ENCODE measurements at regions not wholly inside any gene's neighbourhood (a gene's known extent, or its start where the extent isn't known, plus 50 kb on each side); places are given as distances from the start of the nearest gene placed in this dataset.
"Not testable (repeated sequence)": the region's sequence is repeated elsewhere in the genome, so short reads cannot be mapped to it uniquely, and the experiment has no call there.

- Mint-ChIP-seq H3K4me1 (ENCODE audit: unreplicated experiment) (no peaks in the 10 kb centered on the region), H3K27me3 (ENCODE audit: unreplicated experiment) (no peaks in the 10 kb centered on the region), H3K27ac (ENCODE audit: unreplicated experiment) (no peak overlapping the region), H3K36me3 (ENCODE audit: low read depth, unreplicated experiment) (no peaks in the 10 kb centered on the region), H3K4me3 (ENCODE audit: unreplicated experiment) (no peak overlapping the region), H3K9me3 (ENCODE audit: unreplicated experiment) (no peaks in the 10 kb centered on the region)
- no peak for TF ChIP-seq CTCF (IDR thresholded peaks at IDR 0.05; ENCODE audit: unreplicated experiment)
- DNase-seq (ENCODE audit: low spot score) = no peak
These were observed 414.5 kb upstream of the ADAMTSL1 start for GRCh38 chr9:18059447-18059846.

DNA sequence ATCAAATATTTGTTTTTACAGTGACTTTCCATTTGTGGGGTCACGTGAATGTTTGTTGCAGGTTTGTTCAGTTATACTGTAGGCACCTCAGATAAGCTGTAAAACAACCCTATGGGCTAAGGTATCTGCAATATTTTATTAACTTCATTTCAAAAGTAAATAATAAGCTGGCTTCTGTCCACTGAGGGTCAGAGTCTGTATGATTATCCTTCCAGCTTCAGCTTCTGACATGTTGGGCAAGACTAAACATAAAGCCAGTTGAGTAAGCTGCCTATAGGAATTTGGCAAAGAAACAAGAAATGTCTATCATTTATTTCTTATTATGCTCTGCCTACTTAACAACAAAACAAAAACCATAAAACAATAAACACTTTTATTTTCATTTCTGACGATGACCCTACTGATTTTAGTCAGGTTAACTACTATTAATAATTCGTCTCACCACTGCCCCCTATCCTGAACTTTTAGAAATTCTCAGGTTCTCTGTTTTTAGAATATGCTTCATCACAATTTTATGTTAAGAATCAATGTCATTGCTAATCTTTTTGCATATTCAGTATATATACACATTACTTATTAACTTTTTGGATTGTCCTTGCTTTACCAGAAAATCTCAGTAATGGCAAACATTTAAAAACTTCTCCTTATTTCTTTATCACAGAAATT lies 413.6 kb upstream of the ADAMTSL1 start:
- H3K27me3 Mint-ChIP-seq (ENCODE audit: unreplicated experiment) = no peaks in the 10 kb centered on the region
- H3K9me3 Mint-ChIP-seq (ENCODE audit: unreplicated experiment) = no peaks in the 10 kb centered on the region
- no peak for DNase-seq (ENCODE audit: low spot score)

DNA sequence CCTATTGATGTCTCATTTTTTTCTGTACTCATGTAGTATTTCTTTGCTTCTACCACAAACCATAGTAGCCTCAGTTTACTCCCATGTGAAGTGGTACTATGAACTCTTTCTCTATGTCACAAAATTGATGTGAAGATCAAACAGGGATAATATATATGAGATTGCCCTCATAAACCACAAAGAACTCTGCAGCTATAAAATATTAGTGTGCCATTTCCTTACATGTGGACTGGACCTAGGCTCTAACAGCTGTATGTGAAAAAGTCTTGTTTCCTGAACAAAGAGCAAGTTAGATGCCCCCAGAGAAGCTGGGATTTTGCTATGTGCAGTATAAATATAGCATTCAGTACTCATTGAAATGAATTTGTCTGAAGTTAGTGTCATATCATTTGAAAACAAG lies 412.6 kb upstream of the ADAMTSL1 start:
- H3K36me3 Mint-ChIP-seq (ENCODE audit: low read depth, unreplicated experiment) = no peaks in the 10 kb centered on the region
- no peak for DNase-seq (ENCODE audit: low spot score)
- TF ChIP-seq CTCF (IDR thresholded peaks at IDR 0.05; ENCODE audit: unreplicated experiment) = no peak
- H3K27ac Mint-ChIP-seq (ENCODE audit: unreplicated experiment) = no peak overlapping the region
- H3K4me3 Mint-ChIP-seq (ENCODE audit: unreplicated experiment) = no peak overlapping the region
- H3K4me1 Mint-ChIP-seq (ENCODE audit: unreplicated experiment) = no peaks in the 10 kb centered on the region
- no peaks in the 10 kb centered on the region for H3K9me3 Mint-ChIP-seq (ENCODE audit: unreplicated experiment)
- no peaks in the 10 kb centered on the region for H3K27me3 Mint-ChIP-seq (ENCODE audit: unreplicated experiment)

More for the DNA sequence above, 413.6 kb upstream of the ADAMTSL1 start:
- H3K4me3 Mint-ChIP-seq (ENCODE audit: unreplicated experiment) = no peak overlapping the region
- H3K27ac Mint-ChIP-seq (ENCODE audit: unreplicated experiment) = no peak overlapping the region
- no peaks in the 10 kb centered on the region for H3K4me1 Mint-ChIP-seq (ENCODE audit: unreplicated experiment)
- TF ChIP-seq CTCF (IDR thresholded peaks at IDR 0.05; ENCODE audit: unreplicated experiment) = peak; percentile 77
- no peaks in the 10 kb centered on the region for H3K36me3 Mint-ChIP-seq (ENCODE audit: low read depth, unreplicated experiment)

GRCh38 chr9:18061856-18062255 lies 412.1 kb upstream of the ADAMTSL1 start:
- H3K36me3 Mint-ChIP-seq (ENCODE audit: low read depth, unreplicated experiment) = no peaks in the 10 kb centered on the region
- TF ChIP-seq CTCF (IDR thresholded peaks at IDR 0.05; ENCODE audit: unreplicated experiment) = no peak
- no peaks in the 10 kb centered on the region for H3K9me3 Mint-ChIP-seq (ENCODE audit: unreplicated experiment)
- DNase-seq (ENCODE audit: low spot score) = no peak
- H3K4me1 Mint-ChIP-seq (ENCODE audit: unreplicated experiment) = no peaks in the 10 kb centered on the region
- no peak overlapping the region for H3K4me3 Mint-ChIP-seq (ENCODE audit: unreplicated experiment)
- H3K27me3 Mint-ChIP-seq (ENCODE audit: unreplicated experiment) = no peaks in the 10 kb centered on the region
- no peak overlapping the region for H3K27ac Mint-ChIP-seq (ENCODE audit: unreplicated experiment)

DNA sequence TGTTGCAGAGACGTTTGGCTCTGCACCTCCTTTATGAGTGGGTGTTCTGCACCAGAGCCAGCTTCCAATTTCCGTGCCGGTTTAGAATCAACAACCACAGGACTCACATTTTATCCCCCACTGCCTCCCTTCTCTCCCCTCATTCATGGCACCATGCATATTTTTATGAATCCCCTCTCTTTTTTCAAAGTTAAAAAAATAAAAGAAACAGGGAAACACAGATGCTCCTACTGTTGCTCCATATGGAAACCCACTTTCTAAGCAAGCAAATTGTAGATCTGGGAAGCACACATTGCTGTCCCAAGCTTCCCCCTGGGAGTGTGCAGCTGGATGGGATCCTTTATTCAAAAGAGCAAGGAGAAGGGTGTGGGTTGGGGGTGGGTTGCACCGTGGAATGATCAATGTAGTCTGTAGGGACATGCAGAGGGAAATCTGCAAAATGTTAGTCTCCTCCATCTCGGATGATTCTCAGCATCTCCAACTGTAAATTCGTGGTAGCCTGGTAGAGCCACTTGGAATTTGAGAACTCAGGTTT lies 410.0 kb upstream of the ADAMTSL1 start:
- no peaks in the 10 kb centered on the region for H3K4me1 Mint-ChIP-seq (ENCODE audit: unreplicated experiment)
- no peaks in the 10 kb centered on the region for H3K9me3 Mint-ChIP-seq (ENCODE audit: unreplicated experiment)
- H3K4me3 Mint-ChIP-seq (ENCODE audit: unreplicated experiment) = no peak overlapping the region

DNA sequence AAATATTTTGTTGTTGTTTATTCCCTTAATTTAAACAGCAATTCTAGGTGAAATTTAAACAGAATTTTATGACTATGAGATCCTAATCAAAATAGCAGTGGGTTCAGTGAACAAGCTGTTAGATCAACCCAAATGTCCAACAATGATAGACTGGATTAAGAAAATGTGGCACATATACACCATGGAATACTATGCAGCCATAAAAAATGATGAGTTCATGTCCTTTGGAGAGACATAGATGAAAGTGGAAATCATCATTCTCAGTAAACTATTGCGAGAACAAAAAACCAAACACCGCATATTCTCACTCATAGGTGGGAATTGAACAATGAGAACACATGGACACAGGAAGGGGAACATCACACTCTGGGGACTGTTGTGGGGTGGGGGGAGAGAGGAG lies 407.3 kb upstream of the ADAMTSL1 start:
- H3K4me1 Mint-ChIP-seq (ENCODE audit: unreplicated experiment); H3K9me3 Mint-ChIP-seq (ENCODE audit: unreplicated experiment); DNase-seq (ENCODE audit: low spot score); H3K27ac Mint-ChIP-seq (ENCODE audit: unreplicated experiment); H3K4me3 Mint-ChIP-seq (ENCODE audit: unreplicated experiment); H3K36me3 Mint-ChIP-seq (ENCODE audit: low read depth, unreplicated experiment); H3K27me3 Mint-ChIP-seq (ENCODE audit: unreplicated experiment): not testable (repeated sequence)

More for the DNA sequence above, 410.0 kb upstream of the ADAMTSL1 start:
- H3K27ac Mint-ChIP-seq (ENCODE audit: unreplicated experiment) = no peak overlapping the region
- no peaks in the 10 kb centered on the region for H3K36me3 Mint-ChIP-seq (ENCODE audit: low read depth, unreplicated experiment)
- TF ChIP-seq CTCF (IDR thresholded peaks at IDR 0.05; ENCODE audit: unreplicated experiment) = no peak
- no peaks in the 10 kb centered on the region for H3K27me3 Mint-ChIP-seq (ENCODE audit: unreplicated experiment)
- no peak for DNase-seq (ENCODE audit: low spot score)

All from endothelial cell (in vitro differentiated cells).